IPS-NIHi7 (cell line): ENCODE measurements at regions not wholly inside any gene's neighbourhood (a gene's known extent, or its start where the extent isn't known, plus 50 kb on each side); places are given as distances from the start of the nearest gene placed in this dataset.

Experiments
- DNase-seq: peaks from one replicate; pipeline ENCODE4 v3.0.0; 2012; ENCODE audit warnings: mixed read lengths; ENCODE audit errors: extremely low spot score

- DNase-seq: no peak
Observed at GRCh38 chr1:72649991-72650390, 367.7 kb upstream of the NEGR1 start.

DNA sequence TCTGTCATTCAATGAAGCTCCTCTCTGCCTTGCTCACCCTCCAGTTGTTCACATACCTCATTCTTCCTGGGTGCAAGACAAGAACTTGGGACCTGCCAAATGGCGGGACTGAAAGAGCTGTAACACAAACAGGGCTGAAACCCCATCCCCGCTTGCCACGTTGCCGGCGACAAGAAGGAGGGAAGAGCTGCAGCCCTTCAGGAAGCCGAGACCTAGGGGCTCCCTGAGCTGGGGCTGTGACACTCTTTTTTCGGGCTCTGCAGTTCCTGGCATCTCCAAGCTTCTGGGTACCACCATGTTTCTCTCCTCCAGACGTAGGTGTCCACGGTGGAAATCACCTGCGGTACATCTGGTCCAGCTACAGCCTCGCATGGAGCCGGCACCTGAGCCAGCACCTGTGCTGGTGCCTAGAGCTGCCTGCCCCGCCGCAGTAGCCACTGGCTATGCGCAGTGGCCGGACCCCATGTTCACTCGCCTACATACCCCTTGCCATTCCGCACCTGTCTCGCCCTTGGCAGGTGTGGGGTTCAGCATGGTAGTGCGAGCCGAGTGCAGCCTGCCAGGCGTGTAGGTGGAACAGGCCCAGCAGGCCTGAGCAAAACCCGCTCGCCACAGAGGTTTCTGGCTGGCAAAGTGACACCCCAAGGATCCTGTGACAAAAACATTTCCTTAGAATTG lies 367.0 kb upstream of the NEGR1 start:
- no peak for DNase-seq

DNA sequence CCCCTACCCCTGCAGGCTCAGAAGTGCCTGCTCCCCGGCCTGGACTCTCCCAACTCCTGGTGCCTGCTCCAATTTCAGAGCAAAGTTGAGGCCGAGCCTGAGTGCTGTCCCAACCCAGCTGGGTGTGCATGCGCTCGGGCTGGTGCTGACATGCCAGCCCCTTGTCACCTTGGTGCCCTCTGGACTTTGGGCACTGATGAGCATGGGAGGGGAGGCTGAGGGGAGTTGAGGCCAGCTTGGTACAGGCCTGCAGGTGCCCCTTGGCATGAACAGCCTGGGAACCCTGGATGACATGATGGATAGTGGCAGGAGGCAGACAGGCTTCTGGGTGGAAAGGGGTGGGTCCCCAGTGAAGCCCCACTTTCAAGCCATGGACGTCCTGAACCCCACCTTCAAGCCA lies 366.1 kb upstream of the NEGR1 start:
- DNase-seq: no peak

DNA sequence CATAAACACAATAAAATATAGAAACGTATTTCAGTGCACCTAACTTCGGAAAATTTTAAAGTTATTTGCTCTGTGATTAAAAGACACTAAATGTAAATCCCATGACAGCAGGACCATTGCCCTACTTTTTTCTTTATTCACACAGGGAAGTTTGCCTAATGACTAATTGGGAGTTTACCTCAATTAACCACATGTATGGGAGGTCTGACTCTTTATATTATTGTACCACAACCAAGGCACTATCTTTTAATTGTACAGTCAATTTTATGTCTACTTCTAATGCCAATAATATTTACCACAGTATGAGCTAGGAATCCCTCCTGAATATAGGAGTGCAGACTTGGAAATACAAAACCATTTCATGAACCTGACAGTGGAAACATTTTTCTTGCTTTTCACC lies 360.8 kb upstream of the NEGR1 start:
- no peak for DNase-seq

DNA sequence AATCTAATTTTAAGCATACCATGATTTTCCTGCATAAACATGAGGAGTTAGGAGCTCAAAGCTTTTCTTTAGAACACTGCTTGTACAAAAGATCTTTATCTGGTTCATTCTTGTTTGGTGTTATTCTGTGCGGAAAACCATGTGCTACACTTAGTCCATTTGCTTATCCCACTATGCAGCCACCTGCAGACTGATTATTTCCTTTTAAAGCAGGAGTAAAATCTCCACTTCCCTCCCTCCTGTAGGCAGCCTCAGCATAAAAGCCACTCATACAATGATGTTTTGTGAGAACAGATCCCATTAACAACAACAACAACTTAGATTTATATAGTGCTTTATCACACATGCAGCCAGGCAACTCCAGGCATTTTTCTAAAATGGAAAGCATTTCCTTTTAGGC lies 355.3 kb upstream of the NEGR1 start:
- DNase-seq: no peak

DNA sequence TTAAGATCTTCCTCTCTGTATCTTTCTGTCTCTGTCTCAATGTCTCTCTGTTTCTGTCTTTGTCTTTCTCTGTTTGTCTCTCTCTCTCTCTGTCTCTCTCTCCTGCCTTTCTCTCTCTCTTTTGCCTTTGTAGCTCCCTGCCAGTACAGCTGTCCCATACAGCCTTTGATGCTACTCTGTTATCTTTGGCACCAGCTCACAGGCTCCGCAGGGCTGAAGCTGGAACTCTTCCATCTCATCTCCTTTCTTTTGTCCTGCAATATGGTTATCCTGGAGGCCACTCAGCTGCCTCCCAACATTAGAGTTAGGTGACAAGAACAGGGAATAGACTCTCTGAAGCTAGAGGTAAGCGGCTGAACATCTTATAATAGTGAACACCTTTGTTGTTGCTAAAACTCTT lies 354.3 kb upstream of the NEGR1 start:
- no peak for DNase-seq

DNA sequence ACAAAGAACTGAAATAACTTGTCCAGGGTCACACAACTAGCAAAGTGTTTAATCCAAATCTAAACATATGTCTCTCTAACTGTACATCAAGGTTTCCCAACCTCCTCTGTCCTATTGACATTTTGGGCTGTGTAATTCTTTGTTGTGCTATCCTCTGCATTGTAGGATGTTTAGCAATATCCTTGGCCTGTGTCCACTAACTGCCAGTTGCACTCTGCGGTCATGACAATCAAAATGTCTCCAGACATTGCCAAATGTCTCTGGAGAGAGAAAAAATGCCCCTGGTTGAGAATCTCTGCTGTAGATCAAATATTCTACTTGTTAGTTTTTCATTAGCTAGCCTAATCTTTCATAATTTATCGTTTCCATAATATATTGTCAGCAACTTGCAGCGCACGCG lies 353.4 kb upstream of the NEGR1 start:
- no peak for DNase-seq

DNA sequence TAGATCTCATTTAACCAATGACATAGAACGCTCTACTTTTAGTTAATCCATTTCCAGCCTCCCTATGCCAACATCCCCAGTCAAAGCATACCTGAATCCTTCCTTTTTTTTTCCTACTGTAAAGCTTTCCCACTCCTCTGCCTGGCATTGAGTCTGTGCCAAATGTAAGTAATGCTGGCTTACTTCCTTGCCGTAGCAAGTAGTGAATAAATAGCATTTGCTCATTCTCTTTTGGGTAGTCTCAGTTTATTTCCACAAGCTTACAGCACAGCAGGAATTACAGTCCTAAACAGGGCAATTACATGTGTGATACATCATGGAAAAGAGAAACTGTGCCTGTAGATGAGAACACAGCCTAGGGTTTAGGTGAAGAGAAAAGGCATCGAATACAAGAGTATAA lies 352.6 kb upstream of the NEGR1 start:
- no peak for DNase-seq

DNA sequence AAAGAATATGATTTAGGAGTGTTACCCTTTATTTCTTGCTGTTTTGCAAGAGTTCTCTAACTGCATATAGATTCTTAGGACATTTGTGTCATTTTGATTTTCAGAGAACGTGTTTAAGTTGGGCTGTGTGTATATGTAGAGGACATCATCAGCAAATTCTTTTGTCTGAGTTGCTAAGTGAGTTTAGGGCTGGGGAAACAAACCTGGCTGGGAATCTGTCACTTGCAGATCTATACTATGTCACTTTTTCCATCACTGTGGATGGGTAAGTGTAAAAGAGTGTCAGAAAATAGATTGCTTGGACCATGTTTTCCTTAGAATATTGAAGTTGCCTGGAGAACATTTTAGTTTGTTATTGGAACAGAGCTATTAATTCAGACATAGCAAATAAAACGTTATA lies 349.1 kb upstream of the NEGR1 start:
- no peak for DNase-seq

GRCh38 chr1:72623299-72623708 lies 341.0 kb upstream of the NEGR1 start:
- DNase-seq: peak; percentile 40

DNA sequence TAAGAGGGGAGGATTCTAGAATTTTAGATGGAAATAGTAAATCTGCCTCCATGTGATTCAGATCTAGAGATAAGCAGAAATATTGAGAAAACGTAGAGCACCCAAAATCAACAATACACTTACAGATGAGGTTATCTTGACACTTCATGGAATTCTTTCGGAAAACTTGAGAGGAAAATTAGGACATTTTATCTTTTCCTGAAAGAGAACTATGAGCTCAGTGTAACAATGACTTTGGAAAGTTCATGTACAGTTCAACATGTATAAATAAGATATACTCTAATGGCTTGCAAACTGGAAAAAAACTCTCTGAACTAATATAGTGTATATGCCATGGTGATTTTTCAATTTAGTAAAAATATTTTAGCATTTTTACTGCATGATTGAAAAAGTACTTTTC lies 338.1 kb upstream of the NEGR1 start:
- no peak for DNase-seq

- DNase-seq: peak; percentile 10
Observed at GRCh38 chr1:72606216-72606810, 324.0 kb upstream of the NEGR1 start.

GRCh38 chr1:72601035-72601674 lies 318.8 kb upstream of the NEGR1 start:
- no peak for DNase-seq

GRCh38 chr1:72586023-72586685 lies 303.8 kb upstream of the NEGR1 start:
- no peak for DNase-seq

DNA sequence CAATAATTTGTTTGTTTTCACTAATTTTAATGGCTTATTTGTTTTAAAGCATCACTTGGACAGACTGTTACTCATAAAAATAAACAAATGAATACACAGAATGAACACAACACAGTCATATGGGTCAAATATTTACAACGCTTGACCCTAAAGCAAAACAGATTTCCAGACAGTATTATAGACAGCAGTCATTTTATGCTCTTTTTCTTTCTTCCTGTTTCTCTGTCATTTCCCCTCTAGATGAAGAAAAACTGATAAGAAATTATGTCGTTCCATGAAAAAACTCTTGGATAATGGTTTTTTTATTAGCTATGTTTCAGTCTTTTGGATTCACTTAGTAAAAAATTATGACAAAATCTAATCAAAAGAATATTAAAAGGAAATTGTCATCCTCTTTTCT lies 297.3 kb upstream of the NEGR1 start:
- DNase-seq: no peak

DNA sequence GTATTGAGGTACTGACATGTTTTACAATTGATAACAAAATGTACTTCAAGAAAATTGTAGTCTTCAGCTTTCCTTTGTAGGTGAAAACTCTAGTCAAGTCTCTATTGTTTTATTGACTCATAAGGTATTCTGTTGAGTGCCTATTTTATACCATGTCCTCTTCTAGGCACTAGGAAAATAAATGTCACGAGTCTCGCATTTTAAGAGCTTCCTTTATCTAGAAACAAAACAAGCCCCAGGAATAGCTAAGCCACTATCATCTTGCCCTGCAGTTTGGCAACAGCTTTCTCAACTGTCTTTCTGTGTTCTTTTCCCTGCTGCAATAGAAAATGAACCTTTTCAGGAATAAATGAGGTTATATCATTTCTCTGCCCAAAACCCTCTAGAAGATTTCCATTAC lies 288.5 kb upstream of the NEGR1 start:
- DNase-seq: no peak

DNA sequence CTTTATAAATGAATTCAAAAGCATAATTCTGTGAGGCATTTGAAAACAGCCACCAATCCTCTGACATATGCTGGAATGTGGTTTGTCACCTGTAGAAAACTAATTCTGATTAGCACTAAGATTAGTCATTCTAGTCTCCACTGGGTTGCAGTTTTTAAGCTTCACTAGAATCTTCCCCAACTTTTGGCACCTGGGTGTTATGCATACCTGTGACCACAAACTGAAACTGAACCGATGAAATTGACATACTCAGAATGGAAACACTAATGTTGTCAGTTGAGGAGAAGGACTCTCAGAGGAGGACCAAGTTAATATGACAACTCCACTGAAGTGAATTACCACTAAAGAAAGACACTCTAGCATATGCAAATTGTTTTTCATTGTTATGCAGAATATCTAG lies 285.8 kb upstream of the NEGR1 start:
- no peak for DNase-seq

DNA sequence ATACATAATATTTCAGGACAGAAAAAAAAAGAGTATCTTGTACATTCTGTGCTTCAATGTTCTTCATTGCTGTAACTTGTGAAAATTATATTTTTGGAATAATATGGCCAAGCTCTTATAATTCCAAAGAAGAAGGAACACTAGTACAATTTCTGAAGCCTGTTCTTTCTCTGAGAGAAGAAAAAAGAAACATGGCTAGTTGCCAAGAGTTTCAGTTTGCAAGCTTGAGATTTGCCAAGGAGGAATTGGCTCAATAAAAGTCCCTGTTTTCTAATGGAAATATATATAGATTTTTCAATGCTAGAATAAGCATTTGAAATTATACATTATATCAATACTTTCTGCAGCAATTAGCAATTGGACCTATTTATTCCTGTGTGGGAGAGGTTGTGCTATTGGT lies 285.2 kb upstream of the NEGR1 start:
- DNase-seq: no peak

- DNase-seq: no peak
Observed at GRCh38 chr1:72564749-72565148, 282.4 kb upstream of the NEGR1 start.

DNA sequence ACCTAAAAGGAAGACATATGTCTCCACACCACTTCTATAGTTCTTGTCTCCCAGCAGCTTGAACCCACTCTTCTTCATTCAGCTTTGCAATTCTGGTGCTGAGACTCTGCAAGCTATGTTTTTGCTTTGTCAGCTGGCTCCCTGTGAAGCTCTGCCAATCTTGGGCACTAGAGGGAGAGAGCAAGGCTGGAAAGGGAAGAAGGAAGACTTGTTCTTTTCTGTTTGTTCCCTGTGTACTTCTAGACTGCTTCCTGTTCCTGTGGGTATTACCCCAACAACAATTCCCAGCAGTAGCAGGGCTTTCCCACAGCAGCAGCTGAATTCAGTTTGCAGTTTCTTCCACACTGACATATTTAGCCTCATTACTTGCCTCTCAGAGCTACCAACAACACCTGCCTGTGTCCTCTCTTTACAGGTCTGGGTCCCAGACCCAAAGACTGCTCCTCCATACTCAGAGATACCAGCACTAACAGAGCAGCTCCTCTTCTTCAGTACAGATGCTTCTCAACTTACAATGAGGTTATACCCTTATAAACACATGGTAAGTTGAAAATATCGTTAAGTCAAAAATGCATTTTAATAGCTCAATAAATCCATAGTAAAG lies 275.2 kb upstream of the NEGR1 start:
- DNase-seq: peak; percentile 38

GRCh38 chr1:72547412-72547811 lies 265.1 kb upstream of the NEGR1 start:
- no peak for DNase-seq

- no peak for DNase-seq
Observed at GRCh38 chr1:72540674-72541073, 258.3 kb upstream of the NEGR1 start.

DNA sequence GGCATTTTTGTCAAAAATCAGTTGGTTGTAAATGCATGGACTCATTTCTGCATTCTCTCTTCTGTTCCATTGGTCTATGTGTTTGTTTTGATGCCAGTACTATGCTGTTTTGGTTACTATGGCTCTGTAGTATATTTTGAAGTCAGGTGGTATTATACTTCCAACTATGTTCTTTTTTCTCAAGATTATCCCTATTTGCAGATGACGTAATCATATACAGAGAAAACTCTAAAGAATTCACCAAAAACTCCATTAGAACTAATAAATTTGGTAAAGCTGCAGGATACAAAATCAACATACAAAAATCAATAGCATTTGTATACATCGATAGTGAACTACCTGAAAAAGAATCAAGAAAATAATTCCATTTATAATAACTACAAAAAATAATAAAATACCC lies 253.1 kb upstream of the NEGR1 start:
- no peak for DNase-seq
